Lower leg skin (tissue), 3 donors: ENCODE measurements at regions not wholly inside any gene's neighbourhood (a gene's known extent, or its start where the extent isn't known, plus 50 kb on each side); places are given as distances from the start of the nearest gene placed in this dataset.

ENCODE experiments used
- CTCF ChIP-seq, 3 donors: fragments of 450-650 bp; IDR thresholded peaks; one replicate each; pipeline ENCODE4 v1.5.1; 2016; ENCODE audit warnings: antibody characterized with exemption in 3 of 3, mild to moderate bottlenecking in 3 of 3, moderate library complexity in 2 of 3
- POLR2A ChIP-seq, 2 donors: fragments of 450-650 bp; IDR thresholded peaks; one replicate each; pipeline ENCODE4 v1.6.1; 2016 to 2017; ENCODE audit warnings: antibody characterized with exemption in 2 of 2, mild to moderate bottlenecking in 1 of 2, moderate library complexity in 1 of 2

- TF ChIP-seq CTCF (IDR thresholded peaks at IDR 0.05), result no peak
- TF ChIP-seq POLR2A (IDR thresholded peaks at IDR 0.05), result no peak
These were observed 165.2 kb upstream of the TP63 start for GRCh38 chr3:189466004-189466403.
